ENCODE measurements at regions not wholly inside any gene's neighbourhood (a gene's known extent, or its start where the extent isn't known, plus 50 kb on each side); places are given as distances from the start of the nearest gene placed in this dataset.
"Not testable (repeated sequence)": the region's sequence is repeated elsewhere in the genome, so short reads cannot be mapped to it uniquely, and the experiment has no call there.

- H3K36me3 ChIP-seq (ENCODE audit: control insufficient read depth, insufficient read depth, low read length), result no peaks in the 10 kb centered on the region
- peaks cover 2% of the 10 kb centered on the region for H3K9me3 ChIP-seq (ENCODE audit: control insufficient read depth, low read depth, low read length)
- WGBS (ENCODE audit: insufficient coverage, low lambda C conversion rate), result no CpG with 5 or more reads among the region's 1 CpG
- H3K4me3 ChIP-seq (ENCODE audit: low read length), result no peak overlapping the region
- no peak overlapping the region for H3K27ac ChIP-seq (ENCODE audit: low read length)
- no peak for DNase-seq
- peaks cover 37% of the 10 kb centered on the region for H3K27me3 ChIP-seq (ENCODE audit: control insufficient read depth, insufficient read depth, low read length)
- no peaks in the 10 kb centered on the region for H3K4me1 ChIP-seq (ENCODE audit: control insufficient read depth, insufficient read depth, low read length)
These were observed 105.1 kb upstream of the IGF1R start for GRCh38 chr15:98543237-98543636.

DNA sequence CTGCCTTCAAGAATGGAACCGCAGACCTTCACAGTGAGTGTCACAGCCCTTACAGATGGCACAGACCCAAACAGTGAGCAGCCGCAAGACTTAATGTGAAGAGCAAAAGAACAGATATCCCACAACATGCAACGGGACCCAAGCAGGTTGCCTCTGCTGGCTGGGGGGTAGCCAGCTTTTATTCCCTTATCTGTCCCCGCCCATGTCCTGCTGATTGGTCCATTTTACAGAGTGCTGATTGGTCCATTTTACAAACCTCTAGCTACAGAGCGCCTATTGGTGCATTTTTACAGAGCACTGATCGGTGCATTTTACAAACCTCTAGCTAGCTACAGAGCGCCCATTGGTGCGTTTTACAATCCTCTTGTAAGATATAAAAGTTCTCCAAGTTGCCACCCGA is 102.0 kb upstream of the IGF1R start:
- H3K27me3 ChIP-seq (ENCODE audit: control insufficient read depth, insufficient read depth, low read length), result peaks cover 48% of the 10 kb centered on the region
- H3K27ac ChIP-seq (ENCODE audit: low read length), result no peak overlapping the region
- peaks cover 3% of the 10 kb centered on the region for H3K9me3 ChIP-seq (ENCODE audit: control insufficient read depth, low read depth, low read length)
- H3K36me3 ChIP-seq (ENCODE audit: control insufficient read depth, insufficient read depth, low read length), result no peaks in the 10 kb centered on the region
- H3K4me3 ChIP-seq (ENCODE audit: low read length), result no peak overlapping the region
- WGBS (ENCODE audit: insufficient coverage, low lambda C conversion rate), result no CpG with 5 or more reads among the region's 9 CpGs
- no peak for DNase-seq
- peaks cover 4% of the 10 kb centered on the region for H3K4me1 ChIP-seq (ENCODE audit: control insufficient read depth, insufficient read depth, low read length)

DNA sequence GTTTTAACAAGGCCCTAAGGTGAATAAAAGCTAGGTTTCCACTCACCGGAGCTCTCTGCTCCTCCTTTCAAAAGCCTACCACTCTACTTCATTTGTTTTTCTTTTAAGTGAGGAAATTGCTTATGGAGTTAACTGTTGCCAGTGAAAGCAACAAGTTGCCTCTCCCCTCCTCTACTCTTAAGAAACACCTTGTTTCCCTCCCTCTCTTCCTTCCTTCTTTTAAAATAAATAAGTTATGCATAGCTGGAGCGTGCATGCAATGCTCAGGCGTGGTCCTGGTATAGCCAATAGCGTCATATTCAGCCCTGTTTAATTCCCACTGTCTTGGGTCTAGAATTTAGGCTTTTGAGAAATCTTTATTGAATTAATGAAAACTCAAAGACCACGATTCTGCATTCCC is 101.1 kb upstream of the IGF1R start:
- Histone ChIP-seq H3K4me3 (ENCODE audit: low read length) (no peak overlapping the region), H3K9me3 (ENCODE audit: control insufficient read depth, low read depth, low read length) (peaks cover 3% of the 10 kb centered on the region), H3K4me1 (ENCODE audit: control insufficient read depth, insufficient read depth, low read length) (peaks cover 4% of the 10 kb centered on the region), H3K27ac (ENCODE audit: low read length) (no peak overlapping the region), H3K36me3 (ENCODE audit: control insufficient read depth, insufficient read depth, low read length) (no peaks in the 10 kb centered on the region), H3K27me3 (ENCODE audit: control insufficient read depth, insufficient read depth, low read length) (peaks cover 46% of the 10 kb centered on the region)
- no peak for DNase-seq
- WGBS (ENCODE audit: insufficient coverage, low lambda C conversion rate), result 0% methylated on average over 1 of the region's 5 CpGs

GRCh38 chr15:98547741-98548138 is 100.6 kb upstream of the IGF1R start:
- peaks cover 49% of the 10 kb centered on the region for H3K27me3 ChIP-seq (ENCODE audit: control insufficient read depth, insufficient read depth, low read length)
- H3K9me3 ChIP-seq (ENCODE audit: control insufficient read depth, low read depth, low read length), result peaks cover 3% of the 10 kb centered on the region
- DNase-seq, result no peak
- H3K27ac ChIP-seq (ENCODE audit: low read length), result peak overlapping the region; percentile 32
- WGBS (ENCODE audit: insufficient coverage, low lambda C conversion rate), result no CpG with 5 or more reads among the region's 19 CpGs
- H3K36me3 ChIP-seq (ENCODE audit: control insufficient read depth, insufficient read depth, low read length), result no peaks in the 10 kb centered on the region
- H3K4me1 ChIP-seq (ENCODE audit: control insufficient read depth, insufficient read depth, low read length), result peaks cover 4% of the 10 kb centered on the region
- peak overlapping the region; percentile 42 for H3K4me3 ChIP-seq (ENCODE audit: low read length)

DNA sequence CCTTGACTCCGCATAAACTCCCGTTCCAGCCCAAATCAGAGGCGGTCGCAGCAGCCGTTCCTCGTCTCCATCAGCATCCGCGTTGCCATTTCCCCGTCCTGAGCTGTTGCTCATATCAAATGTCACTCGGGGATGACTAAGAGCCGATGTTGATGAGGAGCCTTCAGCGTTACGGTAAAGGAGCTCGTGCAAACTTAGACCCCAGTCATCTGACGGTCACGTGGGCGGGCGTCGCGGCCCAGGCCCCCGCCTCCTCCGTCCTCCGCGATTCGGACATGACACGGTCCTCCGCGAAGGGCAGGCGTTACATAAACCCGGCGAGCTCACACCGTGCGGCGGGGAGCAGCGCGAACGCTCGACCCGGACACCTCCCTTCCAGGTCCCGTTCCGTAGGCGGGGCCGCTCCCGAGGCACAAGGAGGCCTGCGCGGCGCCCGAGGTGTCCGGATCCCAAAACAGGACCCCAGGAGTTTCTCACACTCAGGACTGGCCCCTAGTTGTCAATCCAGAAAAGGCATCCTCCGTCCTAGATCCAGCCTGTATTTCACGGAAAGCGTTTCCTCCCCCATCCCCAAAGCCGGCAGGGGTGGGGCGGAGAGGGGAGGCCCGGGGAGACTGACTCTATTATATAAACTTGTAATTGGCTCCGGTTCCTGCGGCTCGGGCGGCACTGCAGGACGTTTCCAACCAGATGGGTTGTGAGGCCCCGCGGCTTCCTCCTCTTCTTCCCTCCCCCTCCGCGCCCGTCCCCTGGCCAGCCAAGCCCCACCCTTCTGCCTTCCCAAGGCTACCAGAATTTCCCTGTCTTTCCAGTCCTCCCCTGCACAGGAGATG is 100.0 kb upstream of the IGF1R start:
- peaks cover 4% of the 10 kb centered on the region for H3K4me1 ChIP-seq (ENCODE audit: control insufficient read depth, insufficient read depth, low read length)
- no CpG with 5 or more reads among the region's 65 CpGs for whole genome bisulfite sequencing (ENCODE audit: insufficient coverage, low lambda C conversion rate)
- peak in 1 of 2 donors; percentile 64 for DNase-seq
- peaks cover 3% of the 10 kb centered on the region for H3K9me3 ChIP-seq (ENCODE audit: control insufficient read depth, low read depth, low read length)
- H3K27me3 ChIP-seq (ENCODE audit: control insufficient read depth, insufficient read depth, low read length), result peaks cover 49% of the 10 kb centered on the region
- H3K4me3 ChIP-seq (ENCODE audit: low read length), result peak overlapping the region; percentile 42
- H3K27ac ChIP-seq (ENCODE audit: low read length), result peak overlapping the region; percentile 32
- no peaks in the 10 kb centered on the region for H3K36me3 ChIP-seq (ENCODE audit: control insufficient read depth, insufficient read depth, low read length)

DNA sequence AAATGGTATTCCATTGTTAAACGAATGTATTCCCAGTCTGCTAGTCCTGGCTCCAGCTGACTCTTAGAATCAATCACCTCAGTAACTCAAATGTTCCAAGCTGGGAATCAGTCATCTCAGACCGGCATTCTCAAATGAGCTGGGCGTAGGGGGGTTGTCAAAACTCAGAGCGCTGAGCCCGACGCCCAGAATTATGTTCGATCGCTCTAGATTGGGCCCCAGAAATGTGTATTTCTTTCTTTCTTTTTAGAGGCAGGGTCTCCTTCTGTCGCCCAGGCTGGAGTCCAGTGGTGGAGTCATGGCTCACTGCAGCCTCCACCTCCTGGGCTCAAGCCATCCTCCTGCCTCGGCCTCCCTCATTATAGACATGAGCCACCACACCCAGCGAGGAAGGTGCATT is 99.3 kb upstream of the IGF1R start:
- Histone ChIP-seq H3K27ac (ENCODE audit: low read length) (no peak overlapping the region), H3K4me1 (ENCODE audit: control insufficient read depth, insufficient read depth, low read length) (peaks cover 4% of the 10 kb centered on the region), H3K4me3 (ENCODE audit: low read length) (peak overlapping the region; percentile 42), H3K36me3 (ENCODE audit: control insufficient read depth, insufficient read depth, low read length) (no peaks in the 10 kb centered on the region), H3K9me3 (ENCODE audit: control insufficient read depth, low read depth, low read length) (peaks cover 3% of the 10 kb centered on the region), H3K27me3 (ENCODE audit: control insufficient read depth, insufficient read depth, low read length) (peaks cover 49% of the 10 kb centered on the region)
- no CpG with 5 or more reads among the region's 11 CpGs for WGBS (ENCODE audit: insufficient coverage, low lambda C conversion rate)
- no peak for DNase-seq

DNA sequence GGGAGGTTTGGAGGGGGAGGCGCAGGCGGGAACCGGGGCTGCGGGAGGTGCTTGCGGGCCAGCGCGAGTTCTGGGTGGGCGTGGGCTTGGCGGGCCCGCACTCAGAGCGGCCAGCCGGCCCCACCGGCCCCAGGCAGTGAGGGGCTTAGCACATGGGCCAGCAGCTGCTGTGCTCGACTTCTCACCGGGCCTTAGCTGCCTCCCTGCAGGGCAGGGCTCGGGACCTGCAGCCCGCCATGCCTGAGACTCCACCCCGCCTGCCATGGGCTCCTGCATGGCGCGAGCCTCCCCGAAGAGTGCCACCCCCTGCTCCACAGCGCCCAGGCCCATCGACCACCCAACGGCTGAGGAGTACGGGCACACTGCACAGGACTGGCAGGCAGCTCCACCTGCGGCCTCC is 98.6 kb upstream of the IGF1R start:
- H3K27ac ChIP-seq (ENCODE audit: low read length), result no peak overlapping the region
- peaks cover 4% of the 10 kb centered on the region for H3K4me1 ChIP-seq (ENCODE audit: control insufficient read depth, insufficient read depth, low read length)
- no peak for DNase-seq
- H3K27me3 ChIP-seq (ENCODE audit: control insufficient read depth, insufficient read depth, low read length), result peaks cover 50% of the 10 kb centered on the region
- no peak overlapping the region for H3K4me3 ChIP-seq (ENCODE audit: low read length)
- peaks cover 3% of the 10 kb centered on the region for H3K9me3 ChIP-seq (ENCODE audit: control insufficient read depth, low read depth, low read length)
- no CpG with 5 or more reads among the region's 26 CpGs for WGBS (ENCODE audit: insufficient coverage, low lambda C conversion rate)
- no peaks in the 10 kb centered on the region for H3K36me3 ChIP-seq (ENCODE audit: control insufficient read depth, insufficient read depth, low read length)

GRCh38 chr15:98550363-98550762 is 98.0 kb upstream of the IGF1R start:
- not testable (repeated sequence) for H3K4me3 ChIP-seq (ENCODE audit: low read length); H3K36me3 ChIP-seq (ENCODE audit: control insufficient read depth, insufficient read depth, low read length); DNase-seq; H3K9me3 ChIP-seq (ENCODE audit: control insufficient read depth, low read depth, low read length); H3K4me1 ChIP-seq (ENCODE audit: control insufficient read depth, insufficient read depth, low read length); H3K27ac ChIP-seq (ENCODE audit: low read length)
- WGBS (ENCODE audit: insufficient coverage, low lambda C conversion rate), result 83% methylated on average over 1 of the region's 7 CpGs
- H3K27me3 ChIP-seq (ENCODE audit: control insufficient read depth, insufficient read depth, low read length), result peaks cover 53% of the 10 kb centered on the region

- peaks cover 38% of the 10 kb centered on the region for H3K27me3 ChIP-seq (ENCODE audit: control insufficient read depth, insufficient read depth, low read length)
- peaks cover 3% of the 10 kb centered on the region for H3K9me3 ChIP-seq (ENCODE audit: control insufficient read depth, low read depth, low read length)
- no CpG with 5 or more reads among the region's 11 CpGs for WGBS (ENCODE audit: insufficient coverage, low lambda C conversion rate)
- no peaks in the 10 kb centered on the region for H3K36me3 ChIP-seq (ENCODE audit: control insufficient read depth, insufficient read depth, low read length)
- H3K4me3 ChIP-seq (ENCODE audit: low read length), result no peak overlapping the region
- H3K4me1 ChIP-seq (ENCODE audit: control insufficient read depth, insufficient read depth, low read length), result peaks cover 4% of the 10 kb centered on the region
- no peak overlapping the region for H3K27ac ChIP-seq (ENCODE audit: low read length)
- no peak for DNase-seq
These were observed 96.3 kb upstream of the IGF1R start for GRCh38 chr15:98551936-98552562.

DNA sequence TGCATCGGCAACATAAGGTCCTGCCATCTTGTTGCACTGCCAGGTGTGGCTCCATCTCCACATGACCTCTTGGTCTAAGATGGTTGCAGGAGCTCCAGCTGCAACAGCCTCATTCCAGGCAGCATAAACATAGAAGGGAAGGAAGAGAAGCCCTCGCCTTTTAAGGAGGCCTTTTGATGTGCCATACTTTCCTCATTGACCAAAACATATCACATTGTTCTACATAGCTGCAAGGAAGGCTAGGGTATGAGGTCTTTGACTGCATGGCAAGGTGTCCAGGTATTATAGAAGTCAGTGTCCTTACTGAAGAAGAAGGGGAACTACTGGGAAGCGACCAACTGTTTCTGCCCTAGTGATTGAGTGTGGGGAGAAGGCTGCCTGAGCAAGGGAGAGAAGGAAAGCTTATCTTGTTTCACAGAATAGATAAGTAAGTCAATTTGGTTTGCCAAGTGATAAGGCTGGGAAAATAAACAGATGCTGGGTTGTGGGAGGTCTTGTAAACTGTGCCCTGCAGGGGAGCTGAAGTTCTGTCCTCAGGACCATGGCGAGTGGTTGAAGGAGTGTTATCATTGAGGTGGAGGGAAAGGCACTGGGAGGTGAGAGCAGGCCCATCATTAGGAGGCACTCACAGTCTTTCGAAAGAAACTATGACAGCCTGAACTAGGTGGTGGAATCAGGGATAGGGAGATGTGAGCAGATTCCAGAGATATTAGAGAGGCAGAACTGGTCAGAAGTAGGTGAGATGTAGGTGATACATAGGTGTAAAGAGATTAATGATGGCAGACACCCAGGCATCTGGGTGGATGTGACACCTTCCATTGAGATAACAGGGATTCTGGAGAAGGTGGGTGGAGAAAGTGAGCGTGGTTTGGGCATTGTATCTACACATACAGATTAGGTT is 93.8 kb upstream of the IGF1R start:
- WGBS (ENCODE audit: insufficient coverage, low lambda C conversion rate), result no CpG with 5 or more reads among the region's 6 CpGs
- no peak overlapping the region for H3K4me3 ChIP-seq (ENCODE audit: low read length)
- no peaks in the 10 kb centered on the region for H3K36me3 ChIP-seq (ENCODE audit: control insufficient read depth, insufficient read depth, low read length)
- no peaks in the 10 kb centered on the region for H3K4me1 ChIP-seq (ENCODE audit: control insufficient read depth, insufficient read depth, low read length)
- no peak overlapping the region for H3K27ac ChIP-seq (ENCODE audit: low read length)
- H3K27me3 ChIP-seq (ENCODE audit: control insufficient read depth, insufficient read depth, low read length), result peaks cover 21% of the 10 kb centered on the region
- DNase-seq, result no peak
- H3K9me3 ChIP-seq (ENCODE audit: control insufficient read depth, low read depth, low read length), result no peaks in the 10 kb centered on the region
